SU-DHL-6 (cell line): ENCODE measurements at regions not wholly inside any gene's neighbourhood (a gene's known extent, or its start where the extent isn't known, plus 50 kb on each side); places are given as distances from the start of the nearest gene placed in this dataset.

Experiments used
- CTCF ChIP-seq: fragments of 200-600 bp; sonication (generic); IDR thresholded peaks from one replicate; pipeline ENCODE4 v1.5.1; 2017; ENCODE audit warnings: antibody characterized with exemption, mild to moderate bottlenecking, low read length, moderate library complexity; ENCODE audit not compliant: insufficient read depth, poor library complexity, severe bottlenecking
- EZH2phosphoT487 ChIP-seq: fragments of 200-600 bp; sonication (generic), shearing (Covaris generic); conservative IDR thresholded peaks from 2 replicates; pipeline ENCODE4 v1.6.1; 2018; ENCODE audit warnings: mild to moderate bottlenecking, antibody characterized with exemption, low read length, moderate library complexity, mixed read lengths

- TF ChIP-seq CTCF = no peak
- TF ChIP-seq EZH2phosphoT487 = no peak
Measured at GRCh38 chr12:85656561-85656960, 179.6 kb downstream of the RASSF9 start.
